T1000 (cell line): ENCODE measurements at regions not wholly inside any gene's neighbourhood (a gene's known extent, or its start where the extent isn't known, plus 50 kb on each side); places are given as distances from the start of the nearest gene placed in this dataset.
A peak's percentile ranks its signal among the peaks of the same experiment; 100 is the strongest.
"Not testable (repeated sequence)": the region's sequence is repeated elsewhere in the genome, so short reads cannot be mapped to it uniquely, and the experiment has no call there.

Source experiments
- DNase-seq: peaks from one replicate; lab custom pipeline; 2025; ENCODE audit warnings: mixed read lengths; lab: John Stamatoyannopoulos, UW

- no peak for DNase-seq
Measured at GRCh38 chr9:108765265-108765664, 90.5 kb downstream of the ACTL7B start.

DNA sequence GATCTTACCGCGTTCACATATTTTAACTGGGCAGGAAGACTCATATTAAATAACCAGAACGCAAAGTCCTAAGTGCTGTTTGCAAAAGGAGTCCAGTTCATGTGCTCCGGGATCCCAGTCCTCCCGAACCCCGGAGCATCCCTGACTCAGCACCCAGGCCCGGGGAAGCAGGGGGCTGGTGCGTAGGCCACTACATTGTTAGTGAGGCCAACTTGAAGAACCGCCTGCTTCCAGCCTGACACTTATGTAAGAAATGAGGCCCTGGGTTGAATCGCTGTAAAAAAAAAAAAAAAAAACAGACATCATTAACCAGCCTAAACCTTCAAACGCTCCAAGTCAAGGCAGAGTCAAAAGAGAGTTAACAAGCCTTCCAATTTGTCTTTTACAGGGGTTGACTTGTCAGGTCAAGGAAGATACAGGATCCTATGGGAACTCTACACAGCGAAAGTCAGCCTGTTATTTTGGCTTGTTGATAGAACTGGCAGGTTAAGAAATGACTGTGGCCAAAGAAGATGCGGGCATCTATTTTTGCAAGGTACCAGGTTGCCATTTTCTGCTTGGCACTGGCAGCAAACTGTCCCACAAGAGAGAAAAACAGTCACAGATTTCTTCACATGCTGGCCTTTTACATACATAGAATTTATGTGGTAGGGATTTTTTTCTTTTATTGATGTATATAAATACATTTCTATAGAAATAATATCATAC is 93.3 kb downstream of the ACTL7B start:
- no peak for DNase-seq

- DNase-seq = peak; percentile 22
Measured at GRCh38 chr9:108761655-108762347, 94.0 kb downstream of the ACTL7B start.

DNA sequence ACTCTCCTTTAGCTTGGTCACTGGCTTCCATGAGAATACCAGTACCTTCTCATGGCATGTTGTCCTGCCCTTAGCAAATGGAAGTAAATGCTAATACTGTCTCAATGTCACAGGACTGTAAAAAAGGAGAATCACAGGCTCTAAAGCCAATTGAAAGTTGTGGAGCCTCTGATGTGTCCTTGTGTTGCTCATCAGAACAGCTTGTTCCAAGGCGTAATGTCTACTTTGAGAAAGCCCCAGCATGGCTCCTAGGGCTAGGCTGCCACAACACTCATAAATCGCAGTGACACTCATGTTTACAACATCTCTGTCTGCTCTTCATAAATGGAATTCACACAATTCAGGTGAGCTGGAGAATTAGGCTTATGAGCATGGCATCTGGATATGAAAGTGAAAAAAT is 94.9 kb downstream of the ACTL7B start:
- no peak for DNase-seq

DNA sequence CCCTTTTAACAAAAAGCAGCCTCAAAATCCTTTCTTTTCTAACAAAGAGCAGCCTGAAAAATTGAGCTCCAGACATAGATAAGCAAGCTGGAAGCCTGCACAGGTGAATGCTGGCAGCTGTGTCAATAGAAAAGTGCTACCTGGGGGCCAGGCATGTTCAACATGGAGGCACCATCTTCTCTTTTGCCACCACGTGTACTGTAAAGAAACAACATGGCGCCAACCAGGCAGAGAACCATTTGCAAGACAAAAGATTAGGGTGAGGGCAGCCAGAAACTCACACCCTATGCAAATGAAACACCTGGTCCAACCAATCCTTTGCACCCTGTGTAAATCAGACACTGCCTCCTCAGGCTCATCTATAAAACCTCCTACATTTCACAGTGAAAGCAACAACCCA is 96.0 kb downstream of the ACTL7B start:
- no peak for DNase-seq

GRCh38 chr9:108759399-108759798 is 96.4 kb downstream of the ACTL7B start:
- no peak for DNase-seq

- DNase-seq = no peak
Measured at GRCh38 chr9:108756746-108757490, 98.9 kb downstream of the ACTL7B start.

- DNase-seq = no peak
Measured at GRCh38 chr9:108755979-108756378, 99.8 kb downstream of the ACTL7B start.

DNA sequence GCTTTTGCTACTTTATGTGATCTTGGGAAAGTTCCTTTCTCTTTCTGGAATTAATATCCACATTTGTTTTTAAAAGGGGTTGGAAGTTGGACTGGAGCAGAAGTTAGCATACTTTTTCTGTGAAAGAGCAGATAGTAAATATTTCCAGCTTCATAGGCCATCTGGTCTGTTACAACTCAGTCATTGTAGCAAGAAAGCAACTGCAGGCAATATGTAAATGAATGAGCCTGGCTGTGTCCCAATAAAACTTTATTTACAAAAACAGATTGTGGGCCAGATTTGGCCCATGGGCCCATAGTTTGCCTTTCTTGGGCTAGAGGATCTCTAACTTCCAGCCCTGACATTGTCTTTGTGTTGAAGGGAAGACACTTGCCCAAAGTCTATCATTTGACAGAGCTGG is 104.4 kb downstream of the ACTL7B start:
- no peak for DNase-seq

DNA sequence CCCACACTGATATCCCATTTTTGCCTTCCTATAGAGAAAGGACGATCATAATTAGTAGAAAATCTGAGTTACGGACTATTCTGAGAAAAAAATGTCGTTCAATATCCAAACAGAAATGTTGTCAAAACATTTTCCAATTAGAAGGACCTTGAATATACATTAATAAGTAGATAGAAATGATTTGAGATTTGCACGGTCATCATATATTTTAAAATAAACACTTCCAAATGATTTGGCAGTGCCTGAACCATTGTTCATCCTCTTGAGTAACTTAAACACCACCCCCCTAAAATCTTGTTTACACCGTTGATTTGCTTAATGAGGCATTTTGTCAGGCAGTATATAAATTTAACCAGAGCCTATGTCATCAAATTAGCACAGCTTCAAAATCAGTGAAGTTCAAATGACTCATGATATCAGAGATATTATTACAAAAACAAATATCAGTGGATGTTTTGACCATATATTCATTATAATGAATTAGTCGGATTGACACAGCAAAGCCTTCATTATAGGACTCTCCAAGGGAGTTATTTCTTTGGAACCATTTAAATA is 105.0 kb downstream of the ACTL7B start:
- no peak for DNase-seq

- DNase-seq = no peak
Measured at GRCh38 chr9:108748776-108749175, 107.0 kb downstream of the ACTL7B start.

GRCh38 chr9:108746864-108747263 is 108.9 kb downstream of the ACTL7B start:
- DNase-seq = no peak

GRCh38 chr9:108746001-108746400 is 109.8 kb downstream of the ACTL7B start:
- no peak for DNase-seq

GRCh38 chr9:108744641-108745040 is 111.1 kb downstream of the ACTL7B start:
- no peak for DNase-seq

DNA sequence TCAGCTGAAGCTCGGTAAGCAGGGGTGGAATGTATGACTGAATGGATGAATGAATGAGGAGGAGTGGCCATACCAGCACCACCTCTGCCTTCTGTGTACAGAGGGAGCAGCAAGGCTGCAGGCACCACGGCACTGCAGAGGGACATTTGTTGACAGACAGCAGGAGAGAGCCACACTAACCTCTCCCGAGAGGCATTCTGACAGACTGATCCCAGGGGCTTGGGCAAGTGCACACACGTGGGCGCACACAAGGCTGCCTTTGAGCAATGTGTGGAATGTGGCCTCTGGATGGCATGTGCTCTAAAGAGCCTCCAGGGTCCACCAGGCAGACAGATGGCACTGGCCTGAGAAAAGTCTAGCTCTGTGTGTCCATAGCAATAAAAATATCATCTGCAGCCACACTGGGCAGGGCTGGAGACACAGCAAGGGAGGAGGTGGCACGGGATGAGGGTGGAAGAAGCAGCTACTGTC is 111.8 kb downstream of the ACTL7B start:
- no peak for DNase-seq

- DNase-seq = no peak
Measured at GRCh38 chr9:108743416-108743815, 112.4 kb downstream of the ACTL7B start.

GRCh38 chr9:108742191-108742590 is 113.6 kb downstream of the ACTL7B start:
- no peak for DNase-seq

- not testable (repeated sequence) for DNase-seq
Measured at GRCh38 chr9:108731292-108731691, 124.5 kb downstream of the ACTL7B start.

DNA sequence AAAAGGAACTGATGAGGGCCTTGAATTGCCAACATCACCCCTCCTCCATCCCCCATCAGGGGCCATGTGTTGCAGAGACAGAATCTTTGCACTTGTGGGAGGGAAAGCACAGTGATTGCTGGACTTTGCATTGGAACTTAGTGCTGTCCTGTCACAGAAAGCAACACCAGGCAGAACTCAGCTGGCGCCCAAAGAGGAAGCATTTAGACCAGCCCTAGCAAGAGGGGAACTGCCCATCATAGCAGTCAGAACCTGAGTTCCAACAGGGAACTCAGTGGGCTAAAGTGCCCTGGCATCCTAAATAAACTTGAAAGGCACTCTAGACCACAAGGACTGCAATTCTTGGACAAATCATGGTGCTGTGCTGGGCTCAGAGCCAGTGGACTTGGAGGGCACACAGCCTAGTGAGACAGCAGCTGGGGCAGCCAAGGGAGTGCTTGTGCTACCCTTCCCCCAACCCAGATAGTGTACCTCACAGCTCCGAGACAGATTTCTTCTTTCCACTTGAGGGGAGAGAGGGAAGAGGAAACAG is 128.1 kb downstream of the ACTL7B start:
- DNase-seq = no peak

GRCh38 chr9:108724652-108725051 is 131.1 kb downstream of the ACTL7B start:
- DNase-seq = no peak

DNA sequence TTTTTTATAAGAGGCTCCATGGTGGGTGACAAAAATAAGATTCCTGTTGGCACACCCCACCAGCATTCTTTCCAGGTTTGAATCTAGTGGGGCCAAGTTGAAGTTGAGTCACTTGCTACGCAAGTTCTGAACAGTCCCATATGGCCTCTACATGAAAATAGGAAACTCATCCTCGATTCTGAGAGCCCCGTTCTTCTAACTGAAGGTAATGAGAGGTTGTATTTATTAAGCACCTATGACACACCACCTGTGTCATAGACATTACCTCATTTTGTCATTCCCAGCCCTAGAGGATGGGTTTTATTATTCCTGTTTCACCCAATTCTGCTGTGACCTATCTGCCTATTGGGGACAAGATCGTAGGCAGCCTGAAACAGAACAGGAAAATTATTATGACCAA is 131.7 kb downstream of the ACTL7B start:
- DNase-seq = no peak

DNA sequence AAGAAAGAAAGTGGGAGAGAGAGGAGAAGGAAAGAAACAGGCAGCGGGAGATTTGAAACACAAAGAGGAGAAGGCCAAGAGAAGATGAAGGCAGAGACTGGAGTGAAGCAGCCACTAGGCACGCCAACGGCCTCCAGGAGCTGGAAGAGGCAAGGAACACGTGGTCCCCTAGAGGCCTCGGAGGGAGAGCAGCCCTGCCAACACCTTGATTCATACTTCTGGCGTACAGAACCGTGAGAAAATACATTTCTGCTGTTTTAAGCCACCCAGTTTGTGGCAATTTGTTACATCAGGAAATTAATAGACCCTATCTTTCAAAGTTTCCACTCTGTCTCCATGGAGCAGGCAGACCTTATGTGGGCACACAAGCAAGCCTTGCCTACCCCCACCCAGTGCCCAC is 133.4 kb downstream of the ACTL7B start:
- DNase-seq = no peak
